SK-MEL-5 (cell line): ENCODE measurements at regions not wholly inside any gene's neighbourhood (a gene's known extent, or its start where the extent isn't known, plus 50 kb on each side); places are given as distances from the start of the nearest gene placed in this dataset.

Experiments
- DNase-seq: peaks from one replicate; pipeline ENCODE4 v3.0.0-alpha.2; 2016; ENCODE audit warnings: low read depth, low spot score
- in situ Hi-C: cut with HindIII; loops from 2 replicates; pipeline ENCODE4 v1.10.0; 2016; ENCODE audit warnings: low sequenced_read_pairs, high pct_unique_total_duplicates, low pct_unique_long_range_greater_than_20kb

DNA sequence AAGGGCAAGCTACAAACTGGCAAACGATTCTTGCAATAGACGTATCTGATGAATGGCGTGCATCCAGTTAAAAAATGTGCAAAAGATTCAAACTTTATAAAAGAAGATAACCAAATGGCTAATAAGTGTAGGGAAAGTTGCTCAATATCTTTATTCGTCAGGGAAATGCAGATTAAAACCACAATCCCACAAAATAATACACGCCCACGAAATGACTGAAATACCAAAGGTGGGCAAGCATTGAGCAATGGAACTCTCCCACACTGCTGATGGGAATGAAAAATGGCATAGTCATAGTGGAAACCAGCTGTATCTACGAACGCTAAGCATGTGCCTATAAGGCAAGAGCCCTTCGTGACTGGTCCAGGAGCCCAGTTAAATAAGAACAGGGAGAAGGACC lies 168.6 kb upstream of the SIX2 start:
- in situ Hi-C loops: no loop called here
- DNase-seq: no peak

GRCh38 chr2:45176390-45176789 lies 167.1 kb upstream of the SIX2 start:
- in situ Hi-C loops: no loop called here
- no peak for DNase-seq

DNA sequence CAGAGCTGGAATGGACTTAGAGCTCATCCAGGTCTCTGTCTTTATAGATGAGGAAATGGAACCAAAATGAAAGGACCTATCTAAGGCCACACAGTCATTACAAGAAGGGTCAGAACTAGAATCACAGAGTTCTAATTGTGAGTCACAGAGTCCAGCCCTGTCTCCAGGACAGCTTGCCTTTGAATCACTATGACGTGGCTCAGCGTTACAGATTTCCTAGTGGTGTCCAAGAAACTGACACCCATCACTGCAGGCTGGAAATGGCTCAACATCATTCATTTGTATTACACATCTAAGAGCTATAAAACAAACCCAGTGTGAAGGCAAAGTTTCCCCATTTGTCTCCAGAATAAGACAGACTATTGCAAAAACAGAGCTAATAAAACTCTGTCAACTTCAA lies 164.3 kb upstream of the SIX2 start:
- in situ Hi-C loops: no loop called here
- peak; percentile 26 for DNase-seq

DNA sequence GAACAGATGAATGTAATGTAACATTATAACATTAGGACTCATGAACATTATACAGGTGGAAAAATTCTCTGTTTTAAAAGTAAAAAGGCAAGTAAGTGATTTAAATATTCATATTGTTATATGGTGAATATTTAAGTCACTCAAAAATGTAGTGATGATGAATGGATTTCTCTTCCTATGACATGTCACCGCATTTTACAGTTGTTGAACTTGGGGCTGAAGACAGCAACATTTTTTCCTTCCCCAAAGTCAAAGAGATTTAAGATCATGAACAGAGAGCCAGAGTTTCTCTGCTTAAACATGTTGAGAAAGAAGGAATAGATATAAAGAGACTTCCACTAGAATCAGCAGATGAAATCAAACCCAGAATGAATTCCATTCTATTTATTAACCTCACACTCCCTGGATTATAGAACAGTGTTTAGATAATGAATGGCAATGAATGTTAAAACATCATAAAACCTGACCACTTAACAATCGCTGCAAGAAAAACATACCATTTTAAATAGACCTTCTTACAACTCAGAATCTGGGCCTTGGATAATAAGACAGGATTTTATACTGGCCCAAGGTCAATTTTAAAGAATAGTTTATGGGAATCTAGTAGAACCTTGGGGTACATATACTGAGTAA lies 163.6 kb upstream of the SIX2 start:
- no peak for DNase-seq
- in situ Hi-C loops: no loop called here

GRCh38 chr2:45172142-45172541 lies 162.9 kb upstream of the SIX2 start:
- in situ Hi-C loops: no loop called here

DNA sequence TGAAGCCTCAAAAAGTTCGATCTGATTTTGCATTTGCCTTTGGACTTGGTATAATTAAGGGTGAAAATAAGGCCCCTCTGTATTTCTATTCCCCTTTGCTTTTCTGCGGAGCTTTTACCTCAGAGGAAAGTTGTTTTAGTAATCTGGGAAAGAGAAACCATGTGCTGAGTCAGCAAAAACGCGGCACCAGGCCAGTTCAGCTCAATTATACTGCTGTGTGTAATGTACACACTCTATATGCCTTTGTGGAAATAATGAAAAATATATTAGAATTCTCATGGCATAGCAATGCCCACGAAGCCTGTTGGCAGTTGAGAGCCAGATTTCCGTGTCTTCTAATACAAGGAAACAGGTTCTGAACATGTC lies 161.9 kb upstream of the SIX2 start:
- no peak for DNase-seq
- in situ Hi-C loops: no loop called here

More at GRCh38 chr2:45172142-45172541, 162.9 kb upstream of the SIX2 start:
- DNase-seq: no peak

- DNase-seq: no peak
- in situ Hi-C loops: no loop called here
These were observed 161.2 kb upstream of the SIX2 start for GRCh38 chr2:45170191-45171135.

- in situ Hi-C loops: no loop called here
- no peak for DNase-seq
These were observed 160.3 kb upstream of the SIX2 start for GRCh38 chr2:45169339-45170190.

DNA sequence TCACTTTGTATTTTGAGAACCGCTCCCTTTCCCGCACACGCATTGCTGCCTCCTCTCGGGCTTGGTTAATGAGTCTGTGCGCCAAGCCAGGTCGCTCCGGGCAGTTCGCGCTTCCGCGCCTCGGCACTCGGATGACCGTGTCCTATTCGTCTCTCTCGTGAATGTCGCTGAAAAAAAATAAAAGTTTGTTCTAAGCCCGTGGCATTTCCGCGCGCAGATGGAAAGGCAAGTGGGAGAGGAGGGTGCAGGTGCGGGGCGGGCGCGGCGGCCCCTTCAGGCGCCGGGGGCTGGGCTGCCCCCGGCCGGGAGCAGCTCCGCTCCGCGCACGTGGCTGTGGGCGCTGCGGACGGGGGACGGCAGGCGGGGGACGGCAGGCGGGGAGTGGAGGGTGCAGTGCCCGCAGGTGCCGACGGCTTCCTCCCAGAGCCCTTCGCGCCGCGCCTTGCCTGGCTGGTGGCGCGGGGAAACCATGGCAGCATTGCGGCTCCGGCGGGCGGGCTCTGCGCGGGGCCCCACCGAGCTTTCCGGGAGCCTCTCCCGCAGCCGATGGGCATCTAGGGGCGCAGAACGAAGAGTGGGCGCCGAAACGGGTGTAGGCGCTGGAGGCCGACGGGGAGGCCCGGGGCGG lies 159.6 kb upstream of the SIX2 start:
- DNase-seq: no peak
- in situ Hi-C loops: no loop called here

DNA sequence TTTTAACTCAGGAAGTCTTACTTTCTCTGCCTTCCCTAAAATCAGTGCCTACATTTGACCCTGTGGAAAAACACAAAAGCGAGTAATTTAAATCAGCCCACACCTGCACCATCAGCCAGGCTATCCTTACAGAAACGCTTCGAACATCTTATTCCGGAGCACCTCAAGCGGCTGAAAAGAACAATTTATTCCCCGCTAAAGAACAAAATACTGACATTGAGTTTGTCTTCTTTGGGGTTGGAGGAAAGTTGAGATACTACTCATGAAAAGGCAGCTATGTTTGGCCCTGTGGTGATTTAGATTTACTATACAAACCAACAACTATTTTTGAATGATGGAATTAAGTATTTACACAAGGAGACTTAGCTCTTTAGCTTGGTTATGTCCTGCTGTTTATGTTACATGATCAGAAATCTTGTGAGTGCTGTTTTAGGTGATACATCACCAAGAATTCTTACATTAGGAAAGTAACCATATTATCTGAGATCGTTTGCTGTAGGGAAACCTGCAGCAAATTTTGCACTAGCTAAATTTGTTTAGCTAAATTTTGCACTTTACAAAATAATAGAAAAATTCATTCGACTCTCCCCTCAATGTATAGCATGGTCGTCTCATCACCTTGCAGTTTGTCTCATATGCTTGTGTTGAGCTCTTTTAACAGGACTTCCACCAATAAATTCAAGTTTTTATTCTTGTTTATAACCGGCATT lies 158.8 kb upstream of the SIX2 start:
- no peak for DNase-seq
- in situ Hi-C loops: no loop called here

DNA sequence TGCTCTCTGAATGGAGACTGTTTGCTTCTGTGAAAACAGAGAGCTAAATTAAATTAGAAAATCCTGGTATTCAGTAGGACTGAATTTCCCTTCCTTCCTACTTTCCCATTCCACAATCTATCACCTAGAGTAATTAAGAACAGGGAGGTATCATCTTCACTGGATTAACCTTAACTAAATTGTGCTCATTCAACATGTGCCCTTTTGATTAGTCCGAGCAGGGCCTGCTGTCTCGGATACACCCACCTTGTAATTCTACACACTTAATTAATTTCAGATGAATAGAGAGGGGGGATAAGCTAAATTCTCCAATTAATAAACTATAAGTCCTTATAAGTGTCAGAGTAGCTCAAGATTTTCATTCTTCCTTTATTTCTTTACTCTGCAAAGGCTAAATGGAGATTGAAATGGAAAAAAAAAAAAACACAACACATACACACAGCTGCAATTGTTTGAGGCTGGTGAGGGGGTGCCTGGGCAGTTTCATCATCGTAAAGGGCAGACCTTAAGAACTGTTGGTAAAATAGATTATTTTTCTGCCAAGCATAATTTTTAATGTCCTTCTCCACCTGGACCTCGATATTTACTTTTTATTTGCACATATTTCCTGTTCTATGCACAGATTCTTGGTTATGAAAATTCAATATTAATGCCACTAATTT lies 157.1 kb upstream of the SIX2 start:
- in situ Hi-C loops: no loop called here
- no peak for DNase-seq

GRCh38 chr2:45162711-45163110 lies 153.5 kb upstream of the SIX2 start:
- no peak for DNase-seq
- in situ Hi-C loops: no loop called here

DNA sequence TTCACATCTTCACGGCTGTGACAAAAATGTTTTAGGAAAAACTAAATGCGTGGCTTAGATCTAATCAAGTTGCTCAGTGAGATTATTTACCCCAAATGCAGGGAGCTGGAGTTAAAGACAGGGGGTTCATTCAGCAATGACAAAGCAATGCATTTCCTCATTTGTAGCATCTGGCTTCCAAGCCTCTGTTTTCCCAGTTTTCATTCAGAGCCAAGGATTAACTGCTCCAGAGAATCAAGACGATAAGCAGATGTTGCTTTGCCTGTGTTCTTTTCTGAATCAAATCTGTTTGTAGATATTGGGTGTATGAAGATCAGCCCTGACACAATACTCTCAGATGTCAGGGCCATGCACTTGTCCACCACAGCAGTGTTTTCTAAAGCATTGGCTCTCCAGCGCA lies 147.4 kb upstream of the SIX2 start:
- DNase-seq: no peak
- in situ Hi-C loops: no loop called here

DNA sequence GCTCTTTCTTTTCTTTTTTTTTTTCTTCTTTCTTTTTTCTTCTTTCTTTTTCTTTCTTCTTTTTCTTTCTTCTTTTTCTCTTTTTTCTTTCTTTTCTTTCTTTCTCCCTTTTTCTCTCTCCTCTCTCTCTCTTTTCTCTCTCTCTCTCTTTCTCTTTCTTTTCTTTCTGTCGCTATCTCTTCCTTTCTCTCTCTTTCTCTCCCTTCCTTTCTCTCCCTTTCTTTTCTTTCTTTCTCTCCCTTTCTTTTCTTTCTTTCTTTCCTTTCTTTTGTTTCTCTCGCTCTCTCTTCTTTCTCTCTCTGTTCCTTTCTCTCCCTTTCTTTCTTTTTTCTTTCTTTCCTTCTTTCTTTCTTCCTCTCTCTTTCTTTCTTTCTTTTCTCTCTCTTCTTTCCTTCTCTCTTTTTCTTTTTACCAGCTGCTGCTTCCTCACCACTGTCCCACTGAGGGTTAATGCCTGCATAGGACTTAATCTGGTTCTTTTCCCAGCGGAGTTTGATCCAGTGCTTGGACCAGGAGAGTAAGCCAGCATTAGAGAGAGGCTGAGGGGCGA lies 145.4 kb upstream of the SIX2 start:
- in situ Hi-C loops: no loop called here
- DNase-seq: no peak

- DNase-seq: no peak
- in situ Hi-C loops: no loop called here
These were observed 144.9 kb upstream of the SIX2 start for GRCh38 chr2:45154144-45154543.

- in situ Hi-C loops: no loop called here
- DNase-seq: no peak
These were observed 143.9 kb upstream of the SIX2 start for GRCh38 chr2:45153121-45153520.

DNA sequence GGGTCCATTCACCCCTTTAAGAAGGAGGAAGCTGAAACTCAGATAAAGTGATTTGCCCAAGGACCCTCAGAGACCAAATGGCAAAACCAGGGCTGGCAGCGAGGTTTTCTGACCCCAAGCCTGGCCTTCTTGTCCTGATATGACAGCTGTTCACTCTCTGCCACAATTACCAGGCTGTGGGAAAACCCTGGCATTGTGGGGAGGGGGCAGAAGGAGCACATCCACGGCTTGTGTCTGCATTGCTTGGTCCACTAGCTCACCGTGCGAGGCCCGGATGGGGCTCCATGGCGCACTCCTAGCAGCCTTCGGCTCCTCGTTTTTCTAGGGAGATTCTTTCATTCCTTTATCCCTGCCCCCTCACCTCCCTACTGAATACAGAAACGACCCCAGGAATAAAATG lies 143.4 kb upstream of the SIX2 start:
- in situ Hi-C loops: no loop called here
- no peak for DNase-seq
